Erythroblast (primary cell): ENCODE measurements at regions not wholly inside any gene's neighbourhood (a gene's known extent, or its start where the extent isn't known, plus 50 kb on each side); places are given as distances from the start of the nearest gene placed in this dataset.

Source experiments
- GATA1 ChIP-seq: IDR thresholded peaks from 2 replicates; pipeline ENCODE4 v1.6.1; 2011; ENCODE audit warnings: low read depth, mild to moderate bottlenecking, control low read depth, low read length, moderate library complexity
- POLR2A ChIP-seq: IDR thresholded peaks from 2 replicates; pipeline ENCODE4 v1.6.1; 2011; ENCODE audit warnings: mild to moderate bottlenecking, low read length

- TF ChIP-seq POLR2A (no peak), GATA1 (no peak)
Observed at GRCh38 chr6:48691420-48691819, 580.4 kb upstream of the PTCHD4 start.
